ENCODE measurements at regions not wholly inside any gene's neighbourhood (a gene's known extent, or its start where the extent isn't known, plus 50 kb on each side); places are given as distances from the start of the nearest gene placed in this dataset.
"Not testable (repeated sequence)": the region's sequence is repeated elsewhere in the genome, so short reads cannot be mapped to it uniquely, and the experiment has no call there.

- no peak for DNase-seq
Observed at GRCh38 chr10:44168478-44168877, 216.4 kb downstream of the CXCL12 start.

GRCh38 chr10:44167752-44168151, 217.1 kb downstream of the CXCL12 start:
- DNase-seq, result no peak

GRCh38 chr10:44166441-44166840, 218.5 kb downstream of the CXCL12 start:
- no peak for DNase-seq

- DNase-seq, result no peak
Observed at GRCh38 chr10:44164251-44164956, 220.5 kb downstream of the CXCL12 start.

- no peak for DNase-seq
Observed at GRCh38 chr10:44161184-44161583, 223.7 kb downstream of the CXCL12 start.

- no peak for DNase-seq
Observed at GRCh38 chr10:44157574-44157973, 227.3 kb downstream of the CXCL12 start.

- no peak for DNase-seq
Observed at GRCh38 chr10:44154956-44155355, 229.9 kb downstream of the CXCL12 start.

- no peak for DNase-seq
Observed at GRCh38 chr10:44153918-44154670, 230.8 kb downstream of the CXCL12 start.

GRCh38 chr10:44143556-44143955, 241.3 kb downstream of the CXCL12 start:
- DNase-seq, result no peak

- no peak for DNase-seq
Observed at GRCh38 chr10:44132361-44133289, 252.3 kb downstream of the CXCL12 start.

- DNase-seq, result no peak
Observed at GRCh38 chr10:44126291-44126717, 258.6 kb downstream of the CXCL12 start.

- no peak for DNase-seq
Observed at GRCh38 chr10:44125879-44126278, 259.0 kb downstream of the CXCL12 start.

GRCh38 chr10:44118500-44118899, 266.4 kb downstream of the CXCL12 start:
- DNase-seq, result no peak

- no peak for DNase-seq
Observed at GRCh38 chr10:44116474-44116873, 268.4 kb downstream of the CXCL12 start.

- no peak for DNase-seq
Observed at GRCh38 chr10:44115516-44115915, 269.4 kb downstream of the CXCL12 start.

- no peak for DNase-seq
Observed at GRCh38 chr10:44114441-44114840, 270.5 kb downstream of the CXCL12 start.

- DNase-seq, result not testable (repeated sequence)
Observed at GRCh38 chr10:44112280-44112679, 272.6 kb downstream of the CXCL12 start.

- DNase-seq, result no peak
Observed at GRCh38 chr10:44105696-44106095, 279.2 kb downstream of the CXCL12 start.

- no peak for DNase-seq
Observed at GRCh38 chr10:44102726-44103255, 282.1 kb downstream of the CXCL12 start.

GRCh38 chr10:44101082-44101481, 283.8 kb downstream of the CXCL12 start:
- no peak for DNase-seq

GRCh38 chr10:44099511-44099910, 285.4 kb downstream of the CXCL12 start:
- no peak for DNase-seq

GRCh38 chr10:44096217-44096616, 288.7 kb downstream of the CXCL12 start:
- not testable (repeated sequence) for DNase-seq

GRCh38 chr10:44089671-44090070, 295.2 kb downstream of the CXCL12 start:
- DNase-seq, result no peak
